Lung (tissue), 11 donors: ENCODE measurements at regions not wholly inside any gene's neighbourhood (a gene's known extent, or its start where the extent isn't known, plus 50 kb on each side); places are given as distances from the start of the nearest gene placed in this dataset.

Experiments
- ATAC-seq: fragments of 200-7000 bp; cut with Tn5 transposase; one replicate; pipeline ENCODE4 v1.9.1; 2020; ENCODE audit warnings: moderate number of reproducible peaks; ENCODE audit not compliant: insufficient read depth, low FRiP score
- DNase-seq, 3 donors: peaks; one replicate each; pipeline ENCODE4 v3.0.0-alpha.2; 2013 to 2017
- H3K27ac ChIP-seq, 2 donors: one replicate each; pipeline ENCODE4 v1.5.1; 2013; ENCODE audit warnings: mild to moderate bottlenecking in 2 of 2, moderate library complexity in 2 of 2, control low read depth in 1 of 2, inconsistent platforms in 1 of 2, low read depth in 1 of 2, low read length in 1 of 2
- H3K27me3 ChIP-seq, 3 donors: one replicate each; pipeline ENCODE4 v1.5.1; 2013; ENCODE audit warnings: low read length in 2 of 3; ENCODE audit not compliant: control insufficient read depth in 3 of 3, insufficient read depth in 3 of 3
- H3K36me3 ChIP-seq, 4 donors: one replicate each; pipeline ENCODE4 v1.5.1; 2013; ENCODE audit warnings: low read length in 4 of 4, mild to moderate bottlenecking in 1 of 4, moderate library complexity in 1 of 4; ENCODE audit not compliant: control insufficient read depth in 4 of 4, insufficient read depth in 4 of 4
- H3K4me1 ChIP-seq, 5 donors: one replicate each; pipeline ENCODE4 v1.5.1; 2013; ENCODE audit warnings: low read length in 5 of 5, mild to moderate bottlenecking in 2 of 5, moderate library complexity in 1 of 5; ENCODE audit not compliant: control insufficient read depth in 5 of 5, insufficient read depth in 5 of 5
- H3K4me3 ChIP-seq: one replicate; pipeline ENCODE4 v1.5.1; 2013; ENCODE audit warnings: mild to moderate bottlenecking, control low read depth, moderate library complexity
- H3K9ac ChIP-seq, 2 donors: one replicate each; pipeline ENCODE4 v1.5.1; 2013; ENCODE audit warnings: low read length in 2 of 2, control low read depth in 1 of 2; ENCODE audit not compliant: insufficient read depth in 1 of 2
- H3K9me3 ChIP-seq, 4 donors: one replicate each; pipeline ENCODE4 v1.5.1; 2013; ENCODE audit warnings: low read length in 3 of 4, mild to moderate bottlenecking in 1 of 4, moderate library complexity in 1 of 4; ENCODE audit not compliant: control insufficient read depth in 4 of 4, insufficient read depth in 3 of 4
- CTCF ChIP-seq: IDR thresholded peaks from 2 replicates; pipeline ENCODE4 v1.5.1; 2012; ENCODE audit warnings: mild to moderate bottlenecking; ENCODE audit errors: control extremely low read depth, extremely low read depth
- WGBS, 2 donors: extraction: QIAGEN DNeasy Blood & Tissue Kit; methylation state at CpG; one replicate each; pipeline ENCODE4 v1.1.7; 2013; 5-methylcytosine and 5-hydroxymethylcytosine counted together
- donor health status: control.
- donor health status: control.
- donor health status: Bipolar disorder and iron deficiency.
- donor health status: healthy.
- donor health status: DM: yes; HTN: yes; CAD: no.

GRCh38 chrX:149284616-149285015 is 220.5 kb downstream of the IDS start:
- Histone ChIP-seq H3K4me1 (no peaks in the 10 kb centered on the region), H3K9me3 (no peaks in the 10 kb centered on the region), H3K4me3 (no peak overlapping the region), H3K36me3 (no peaks in the 10 kb centered on the region), H3K9ac (no peak overlapping the region), H3K27me3 (no peaks in the 10 kb centered on the region), H3K27ac (no peak overlapping the region)
- TF ChIP-seq CTCF: no peak
- DNase-seq: no peak
- WGBS, 2 donors: 54 to 91% methylated on average over 3 of the region's 3 CpGs
- ATAC-seq: no peak

DNA sequence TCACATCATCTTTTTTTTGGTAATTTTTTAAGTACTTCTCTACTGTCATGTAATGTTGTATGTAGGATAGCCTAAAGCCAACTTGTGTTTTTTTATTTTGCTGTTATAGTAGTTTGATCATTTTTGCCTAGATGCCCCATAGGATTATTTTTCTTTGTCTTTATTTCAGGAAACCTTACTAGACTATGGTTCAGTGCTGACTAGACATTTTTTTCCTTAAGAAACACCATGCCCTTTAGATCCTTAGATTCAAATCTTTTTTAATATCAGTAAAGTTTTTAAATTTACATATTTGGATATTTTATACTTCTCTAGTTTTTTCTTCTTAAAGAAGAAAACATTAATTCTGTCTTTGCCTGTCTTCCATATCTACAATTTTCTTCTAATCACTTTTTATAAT is 221.3 kb downstream of the IDS start:
- no peak overlapping the region for H3K27ac ChIP-seq
- TF ChIP-seq CTCF: no peak
- no peaks in the 10 kb centered on the region for H3K4me1 ChIP-seq
- ATAC-seq (no peak), DNase-seq (no peak)
- no peak overlapping the region for H3K9ac ChIP-seq
- no peak overlapping the region for H3K4me3 ChIP-seq
- H3K36me3 ChIP-seq: no peaks in the 10 kb centered on the region
- peaks cover 0 to 2% (median 0%) of the 10 kb centered on the region in 4 donors for H3K9me3 ChIP-seq
- H3K27me3 ChIP-seq: no peaks in the 10 kb centered on the region

GRCh38 chrX:149282909-149283308 is 222.2 kb downstream of the IDS start:
- 81 to 95% methylated on average over 1 of the region's 1 CpG for WGBS, 2 donors

More at GRCh38 chrX:149282909-149283308, 222.2 kb downstream of the IDS start:
- Histone ChIP-seq H3K9me3 (peaks cover 0 to 2% (median 0%) of the 10 kb centered on the region in 4 donors), H3K4me1 (no peaks in the 10 kb centered on the region), H3K27me3 (no peaks in the 10 kb centered on the region), H3K36me3 (no peaks in the 10 kb centered on the region), H3K9ac (no peak overlapping the region), H3K27ac (no peak overlapping the region), H3K4me3 (no peak overlapping the region)
- DNase-seq (no peak), ATAC-seq (no peak)
- TF ChIP-seq CTCF: no peak
